ENCODE measurements at regions not wholly inside any gene's neighbourhood (a gene's known extent, or its start where the extent isn't known, plus 50 kb on each side); places are given as distances from the start of the nearest gene placed in this dataset.

GRCh38 chr12:102753802-102754201 is 163.2 kb downstream of the PAH start:
- TF ChIP-seq CTCF (IDR thresholded peaks at IDR 0.05 in 8 of 11, conservative IDR thresholded peaks at IDR 0.05 in 3 of 11) (no peak), POLR2A (IDR thresholded peaks at IDR 0.05) (no peak)
